Vagina (tissue), 2 donors: ENCODE measurements at regions not wholly inside any gene's neighbourhood (a gene's known extent, or its start where the extent isn't known, plus 50 kb on each side); places are given as distances from the start of the nearest gene placed in this dataset.

Experiments used
- DNase-seq, 2 donors: peaks; one replicate each; pipeline ENCODE4 v3.0.0-alpha.2; 2017; ENCODE audit errors: extremely low spot score in 2 of 2
- H3K27ac ChIP-seq: fragments of 200-600 bp; sonication (generic); one replicate; pipeline ENCODE4 v1.5.1; 2019
- H3K27me3 ChIP-seq: fragments of 200-600 bp; sonication (generic); one replicate; pipeline ENCODE4 v1.5.1; 2019
- H3K36me3 ChIP-seq, 2 donors: fragments of 200-600 bp; sonication (generic); one replicate each; pipeline ENCODE4 v1.5.1; 2017 to 2019
- H3K4me1 ChIP-seq: fragments of 200-600 bp; sonication (generic); one replicate; pipeline ENCODE4 v1.5.1; 2019
- H3K4me3 ChIP-seq, 2 donors: fragments of 200-600 bp; sonication (generic); 1 replicate in 1 of 2; 2 replicates in 1 of 2; pipeline ENCODE4 v1.5.1; 2016 to 2019
- H3K9me3 ChIP-seq: fragments of 200-600 bp; sonication (generic); one replicate; pipeline ENCODE4 v1.5.1; 2019
- POLR2A ChIP-seq, 2 donors: fragments of 450-650 bp; IDR thresholded peaks; one replicate each; pipeline ENCODE4 v1.6.1; 2017; ENCODE audit warnings: antibody characterized with exemption in 2 of 2, mild to moderate bottlenecking in 2 of 2, moderate library complexity in 2 of 2
- POLR2AphosphoS5 ChIP-seq, 2 donors: sonication (generic); formaldehyde crosslinking; IDR thresholded peaks; one replicate each; pipeline ENCODE4 v1.9.0; 2017; ENCODE audit warnings: antibody characterized with exemption in 2 of 2, mild to moderate bottlenecking in 2 of 2, low read depth in 1 of 2; ENCODE audit not compliant: insufficient read depth in 1 of 2
- intact Hi-C: fragments of 100-400 bp; cut with DNase I; formaldehyde crosslinking; loops from one replicate; pipeline ENCODE4 v1.15.1; 2023
- TF ChIP-seq, protein P1 (sequence below), 3 experiments: fragments of 450-650 bp in 2 of 3; fragments of 200-600 bp in 1 of 3; sonication (generic) in 1 of 3; IDR thresholded peaks; one replicate each; pipeline ENCODE4 v1.5.1; 2017 to 2019; ENCODE audit warnings: antibody characterized with exemption in 3 of 3, mild to moderate bottlenecking in 2 of 3, moderate library complexity in 2 of 3

DNA sequence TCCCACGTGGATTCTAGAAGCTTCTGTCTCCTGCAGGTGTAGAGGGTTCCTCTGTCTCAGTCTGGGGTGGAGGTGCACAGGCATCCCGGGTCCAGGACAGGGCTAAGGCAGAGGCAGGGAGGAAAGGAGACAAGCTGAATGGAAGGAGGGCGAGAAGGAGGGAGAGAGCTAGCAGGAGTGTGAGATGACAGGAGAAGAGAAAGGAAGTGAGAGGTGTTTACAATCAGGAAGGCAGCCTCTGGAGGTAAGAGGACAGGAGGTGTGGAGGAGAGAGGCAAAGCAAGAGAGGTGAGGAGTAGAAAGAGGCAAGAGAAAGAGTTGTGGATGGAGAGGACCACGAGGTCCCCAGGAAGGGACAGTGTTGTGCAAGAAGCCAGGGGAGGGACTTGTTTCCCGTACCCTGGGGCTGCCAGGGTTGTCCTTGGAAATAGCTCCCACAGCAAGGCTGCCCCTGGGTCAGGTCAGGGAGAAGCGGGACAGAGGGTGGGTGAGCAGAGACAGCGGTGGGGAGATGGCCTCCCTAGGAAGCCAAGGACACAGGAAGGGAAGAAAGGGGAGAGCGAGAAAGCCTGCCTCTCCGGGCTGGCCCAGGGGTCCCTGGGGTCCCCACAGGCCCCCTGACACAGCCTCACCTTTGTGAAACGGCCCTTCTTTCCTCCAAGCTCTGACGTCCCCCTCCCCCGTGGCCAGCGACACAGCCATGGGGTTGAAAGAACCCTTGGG, 136.9 kb downstream of the CYP26B1 start:
- Histone ChIP-seq H3K9me3 (no peaks in the 10 kb centered on the region), H3K4me1 (no peaks in the 10 kb centered on the region), H3K27ac (no peak overlapping the region), H3K27me3 (no peaks in the 10 kb centered on the region), H3K4me3 (no peak overlapping the region), H3K36me3 (no peaks in the 10 kb centered on the region)
- TF ChIP-seq POLR2AphosphoS5 (IDR thresholded peaks at IDR 0.05; ENCODE audit: insufficient read depth in 1 of 2, low read depth in 1 of 2), result no peak
- TF ChIP-seq, protein P1, sequence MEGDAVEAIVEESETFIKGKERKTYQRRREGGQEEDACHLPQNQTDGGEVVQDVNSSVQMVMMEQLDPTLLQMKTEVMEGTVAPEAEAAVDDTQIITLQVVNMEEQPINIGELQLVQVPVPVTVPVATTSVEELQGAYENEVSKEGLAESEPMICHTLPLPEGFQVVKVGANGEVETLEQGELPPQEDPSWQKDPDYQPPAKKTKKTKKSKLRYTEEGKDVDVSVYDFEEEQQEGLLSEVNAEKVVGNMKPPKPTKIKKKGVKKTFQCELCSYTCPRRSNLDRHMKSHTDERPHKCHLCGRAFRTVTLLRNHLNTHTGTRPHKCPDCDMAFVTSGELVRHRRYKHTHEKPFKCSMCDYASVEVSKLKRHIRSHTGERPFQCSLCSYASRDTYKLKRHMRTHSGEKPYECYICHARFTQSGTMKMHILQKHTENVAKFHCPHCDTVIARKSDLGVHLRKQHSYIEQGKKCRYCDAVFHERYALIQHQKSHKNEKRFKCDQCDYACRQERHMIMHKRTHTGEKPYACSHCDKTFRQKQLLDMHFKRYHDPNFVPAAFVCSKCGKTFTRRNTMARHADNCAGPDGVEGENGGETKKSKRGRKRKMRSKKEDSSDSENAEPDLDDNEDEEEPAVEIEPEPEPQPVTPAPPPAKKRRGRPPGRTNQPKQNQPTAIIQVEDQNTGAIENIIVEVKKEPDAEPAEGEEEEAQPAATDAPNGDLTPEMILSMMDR (IDR thresholded peaks at IDR 0.05), result no peak
- TF ChIP-seq POLR2A (IDR thresholded peaks at IDR 0.05), result no peak
- intact Hi-C loops, result no loop called here
- DNase-seq, result peak; percentile 56 to 79

DNA sequence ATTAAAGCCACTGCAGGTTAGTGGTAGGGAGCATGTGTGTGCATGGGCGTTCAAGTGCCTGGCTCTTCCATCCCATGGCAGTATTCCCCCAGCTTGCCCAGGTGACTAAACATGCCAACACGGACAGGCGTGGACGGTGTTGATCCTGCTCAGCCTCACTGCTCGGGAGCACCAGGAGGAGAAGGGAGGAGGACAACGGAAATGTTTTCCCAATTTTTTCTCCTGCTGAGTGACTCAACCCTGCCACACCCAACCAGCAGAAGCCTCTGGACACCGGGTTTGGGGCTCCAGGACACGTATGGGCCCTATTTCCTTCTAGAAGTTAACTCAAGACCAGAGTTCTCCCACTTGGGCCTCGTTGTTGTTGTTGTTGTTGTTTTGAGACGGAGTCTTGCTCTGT, 139.1 kb downstream of the CYP26B1 start:
- DNase-seq, result peak in 1 of 2 donors; percentile 70
- Histone ChIP-seq H3K36me3 (no peaks in the 10 kb centered on the region), H3K4me3 (no peak overlapping the region), H3K27me3 (no peaks in the 10 kb centered on the region), H3K27ac (no peak overlapping the region), H3K4me1 (no peaks in the 10 kb centered on the region), H3K9me3 (no peaks in the 10 kb centered on the region)
- intact Hi-C loops, result no loop called here
- TF ChIP-seq POLR2AphosphoS5 (IDR thresholded peaks at IDR 0.05; ENCODE audit: insufficient read depth in 1 of 2, low read depth in 1 of 2), result no peak
- TF ChIP-seq, protein P1 (IDR thresholded peaks at IDR 0.05), result no peak
- no peak for TF ChIP-seq POLR2A (IDR thresholded peaks at IDR 0.05)

DNA sequence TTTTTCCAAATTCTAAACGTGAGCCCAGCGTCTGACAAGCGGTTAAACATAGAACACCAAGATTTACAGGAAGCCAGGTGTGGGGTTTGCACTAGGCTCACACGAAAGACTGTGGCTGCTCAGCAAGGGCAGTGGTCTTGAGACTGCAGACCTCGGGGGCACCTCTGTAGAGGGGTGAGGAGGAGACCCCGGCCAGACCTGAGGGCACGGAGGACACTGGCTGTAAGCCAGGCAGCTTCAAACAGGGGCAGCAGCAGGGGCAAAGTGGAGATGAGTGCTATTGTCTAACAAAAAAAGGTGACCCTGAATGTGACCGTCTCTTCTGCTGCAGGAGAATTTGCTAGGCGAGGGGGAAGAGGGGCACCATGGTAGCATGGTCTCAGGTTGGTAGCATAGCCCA, 140.3 kb downstream of the CYP26B1 start:
- Histone ChIP-seq H3K4me1 (no peaks in the 10 kb centered on the region), H3K36me3 (no peaks in the 10 kb centered on the region), H3K9me3 (no peaks in the 10 kb centered on the region), H3K27me3 (no peaks in the 10 kb centered on the region), H3K4me3 (no peak overlapping the region), H3K27ac (no peak overlapping the region)
- intact Hi-C loops, result no loop called here
- TF ChIP-seq POLR2A (IDR thresholded peaks at IDR 0.05), result no peak
- no peak for TF ChIP-seq POLR2AphosphoS5 (IDR thresholded peaks at IDR 0.05; ENCODE audit: insufficient read depth in 1 of 2, low read depth in 1 of 2)
- TF ChIP-seq, protein P1 (IDR thresholded peaks at IDR 0.05), result no peak
- peak in 1 of 2 donors; percentile 42 for DNase-seq

DNA sequence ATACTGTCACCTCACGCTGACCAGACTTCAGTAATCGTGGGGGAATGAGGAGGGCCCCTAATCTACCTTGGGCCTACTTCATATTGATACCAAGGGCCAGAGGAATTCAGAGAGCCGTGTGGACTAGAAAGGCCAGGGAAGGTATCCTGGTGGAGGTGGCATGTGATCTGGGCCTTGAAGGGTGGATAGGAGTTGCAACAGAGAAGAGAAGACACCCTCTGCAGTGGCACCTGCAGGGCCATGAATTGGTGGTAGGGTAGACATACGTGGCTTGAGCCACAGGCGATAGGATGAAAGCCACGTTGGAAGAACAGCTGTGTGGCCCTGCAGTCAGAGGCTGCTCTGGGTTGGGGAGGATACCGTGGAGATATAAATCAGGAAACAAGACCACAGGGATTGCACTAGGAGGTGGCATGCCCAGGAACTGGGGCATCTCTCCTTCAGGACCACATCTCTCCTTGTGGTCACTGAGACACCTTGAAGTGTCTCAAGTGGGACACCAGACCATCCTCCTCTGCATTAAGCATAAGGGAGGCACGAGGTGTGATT, 141.4 kb downstream of the CYP26B1 start:
- Histone ChIP-seq H3K27ac (no peak overlapping the region), H3K4me3 (no peak overlapping the region), H3K4me1 (no peaks in the 10 kb centered on the region), H3K36me3 (no peaks in the 10 kb centered on the region), H3K9me3 (no peaks in the 10 kb centered on the region), H3K27me3 (no peaks in the 10 kb centered on the region)
- TF ChIP-seq POLR2AphosphoS5 (IDR thresholded peaks at IDR 0.05; ENCODE audit: insufficient read depth in 1 of 2, low read depth in 1 of 2) (no peak), POLR2A (IDR thresholded peaks at IDR 0.05) (no peak)
- TF ChIP-seq, protein P1 (IDR thresholded peaks at IDR 0.05), result no peak
- peak in 1 of 2 donors; percentile 58 for DNase-seq
- intact Hi-C loops, result no loop called here

DNA sequence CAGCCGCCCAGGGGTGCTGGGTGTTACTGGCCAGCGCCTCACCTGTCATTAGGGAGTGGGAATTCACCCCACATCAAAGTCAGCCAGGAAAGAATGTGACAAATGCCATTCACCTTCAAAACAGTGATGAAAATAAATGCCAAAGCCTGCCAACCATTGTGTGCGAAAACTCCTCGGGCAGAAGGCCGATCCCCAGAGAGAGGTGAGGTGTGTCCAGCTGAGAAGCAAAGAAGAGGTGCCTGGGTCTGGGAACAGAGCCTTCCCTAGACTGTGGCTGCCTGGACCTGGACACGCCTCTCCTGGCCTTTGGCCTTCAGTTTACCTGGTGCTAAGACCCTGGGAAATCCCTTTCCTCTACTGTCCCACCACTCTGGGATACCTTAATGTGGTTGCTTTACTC, 142.7 kb downstream of the CYP26B1 start:
- H3K27me3 ChIP-seq, result no peaks in the 10 kb centered on the region
- no peaks in the 10 kb centered on the region for H3K36me3 ChIP-seq
- DNase-seq, result peak in 1 of 2 donors; percentile 58
- intact Hi-C loops, result no loop called here
- H3K27ac ChIP-seq, result no peak overlapping the region
- no peak overlapping the region for H3K4me3 ChIP-seq
- no peaks in the 10 kb centered on the region for H3K9me3 ChIP-seq
- TF ChIP-seq POLR2A (IDR thresholded peaks at IDR 0.05) (no peak), POLR2AphosphoS5 (IDR thresholded peaks at IDR 0.05; ENCODE audit: insufficient read depth in 1 of 2, low read depth in 1 of 2) (no peak)
- TF ChIP-seq, protein P1 (IDR thresholded peaks at IDR 0.05), result no peak
- no peaks in the 10 kb centered on the region for H3K4me1 ChIP-seq
